ENCODE measurements at regions not wholly inside any gene's neighbourhood (a gene's known extent, or its start where the extent isn't known, plus 50 kb on each side); places are given as distances from the start of the nearest gene placed in this dataset.

- TF ChIP-seq EZH2 (IDR thresholded peaks at IDR 0.05; ENCODE audit: low read depth, unreplicated experiment) (no peak), STAT1 (IDR thresholded peaks at IDR 0.05; ENCODE audit: unreplicated experiment) (no peak), POLR2AphosphoS5 (IDR thresholded peaks at IDR 0.05; ENCODE audit: low read depth) (no peak), CTCF (conservative IDR thresholded peaks at IDR 0.05; ENCODE audit: low read depth in 2 of 2) (peak in 1 of 2 experiments; percentile 83; a peak in 3 of 4 replicates), JUNB (IDR thresholded peaks at IDR 0.05; ENCODE audit: unreplicated experiment) (no peak), EZH2phosphoT487 (IDR thresholded peaks at IDR 0.05; ENCODE audit: unreplicated experiment) (no peak), NANOG (IDR thresholded peaks at IDR 0.05; ENCODE audit: borderline replicate concordance) (no peak), ZNF331 (CRISPR knock-in tag; IDR thresholded peaks at IDR 0.05; ENCODE audit: low read depth) (no peak)
- TF ChIP-seq, protein P1, sequence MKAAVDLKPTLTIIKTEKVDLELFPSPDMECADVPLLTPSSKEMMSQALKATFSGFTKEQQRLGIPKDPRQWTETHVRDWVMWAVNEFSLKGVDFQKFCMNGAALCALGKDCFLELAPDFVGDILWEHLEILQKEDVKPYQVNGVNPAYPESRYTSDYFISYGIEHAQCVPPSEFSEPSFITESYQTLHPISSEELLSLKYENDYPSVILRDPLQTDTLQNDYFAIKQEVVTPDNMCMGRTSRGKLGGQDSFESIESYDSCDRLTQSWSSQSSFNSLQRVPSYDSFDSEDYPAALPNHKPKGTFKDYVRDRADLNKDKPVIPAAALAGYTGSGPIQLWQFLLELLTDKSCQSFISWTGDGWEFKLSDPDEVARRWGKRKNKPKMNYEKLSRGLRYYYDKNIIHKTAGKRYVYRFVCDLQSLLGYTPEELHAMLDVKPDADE (IDR thresholded peaks at IDR 0.05), result no peak
- no peak overlapping the region for H3K4me3 Mint-ChIP-seq
- ATAC-seq, result no peak
- H3K4me2 ChIP-seq, result no peak overlapping the region
- H3K4me3 ChIP-seq, result no peak overlapping the region
- H3K27ac ChIP-seq (ENCODE audit: low read depth), result no peak overlapping the region
- H3K27me3 ChIP-seq (ENCODE audit: insufficient read depth), result no peaks in the 10 kb centered on the region
- no peaks in the 10 kb centered on the region for H3K36me3 ChIP-seq (ENCODE audit: insufficient read depth)
- DNase-seq (ENCODE audit: low spot score), result peak; percentile 63
- no peaks in the 10 kb centered on the region for H4K20me1 ChIP-seq (replicated peaks; ENCODE audit: insufficient read depth)
- H3K27ac Mint-ChIP-seq, result no peak overlapping the region
- H3K36me3 Mint-ChIP-seq (ENCODE audit: low read depth), result no peaks in the 10 kb centered on the region
- no peaks in the 10 kb centered on the region for H3K9me3 Mint-ChIP-seq
- H3F3A ChIP-seq (replicated peaks; ENCODE audit: low read depth), result no peaks in the 10 kb centered on the region
- H3K79me2 ChIP-seq (replicated peaks; ENCODE audit: insufficient read depth), result no peaks in the 10 kb centered on the region
- H3K9me2 ChIP-seq (ENCODE audit: insufficient read depth), result no peaks in the 10 kb centered on the region
- H2AFZ ChIP-seq, result no peak overlapping the region
- peaks cover 2% of the 10 kb centered on the region for H3K27me3 Mint-ChIP-seq (ENCODE audit: insufficient read depth, low read depth, poor library complexity)
- no peaks in the 10 kb centered on the region for H3K4me1 ChIP-seq (ENCODE audit: insufficient read depth)
- peaks cover 4% of the 10 kb centered on the region; the same call in 1 of the 3 replicates for H3K4me1 Mint-ChIP-seq
Observed at GRCh38 chr12:18139989-18140596, 50.1 kb upstream of the RERGL start.
